Prostate gland (tissue), 2 donors: ENCODE measurements at regions not wholly inside any gene's neighbourhood (a gene's known extent, or its start where the extent isn't known, plus 50 kb on each side); places are given as distances from the start of the nearest gene placed in this dataset.

Experiments used
- CTCF ChIP-seq, 4 experiments: fragments of 200-600 bp in 2 of 4; fragments of 450-650 bp in 2 of 4; sonication (generic) in 2 of 4; IDR thresholded peaks; 1 replicate in 3 of 4; 2 replicates in 1 of 4; pipeline ENCODE4 v1.5.1; 2016 to 2019; ENCODE audit warnings: antibody characterized with exemption in 4 of 4, mild to moderate bottlenecking in 2 of 4, moderate library complexity in 2 of 4
- POLR2A ChIP-seq: fragments of 450-650 bp; IDR thresholded peaks from one replicate; pipeline ENCODE4 v1.6.1; 2016; ENCODE audit warnings: antibody characterized with exemption, mild to moderate bottlenecking

GRCh38 chr5:12208366-12209100 lies 304.3 kb upstream of the CTNND2 start:
- TF ChIP-seq CTCF (IDR thresholded peaks at IDR 0.05): no peak
- TF ChIP-seq POLR2A: no peak
